GM18868 (cell line): ENCODE measurements at regions not wholly inside any gene's neighbourhood (a gene's known extent, or its start where the extent isn't known, plus 50 kb on each side); places are given as distances from the start of the nearest gene placed in this dataset.

Experiments used
- ATAC-seq: cut with Tn5 transposase; IDR thresholded peaks from one replicate; pipeline ENCODE4 v1.9.1; 2021; ENCODE audit warnings: mild to moderate bottlenecking, moderate library complexity; ENCODE audit not compliant: unreplicated experiment

DNA sequence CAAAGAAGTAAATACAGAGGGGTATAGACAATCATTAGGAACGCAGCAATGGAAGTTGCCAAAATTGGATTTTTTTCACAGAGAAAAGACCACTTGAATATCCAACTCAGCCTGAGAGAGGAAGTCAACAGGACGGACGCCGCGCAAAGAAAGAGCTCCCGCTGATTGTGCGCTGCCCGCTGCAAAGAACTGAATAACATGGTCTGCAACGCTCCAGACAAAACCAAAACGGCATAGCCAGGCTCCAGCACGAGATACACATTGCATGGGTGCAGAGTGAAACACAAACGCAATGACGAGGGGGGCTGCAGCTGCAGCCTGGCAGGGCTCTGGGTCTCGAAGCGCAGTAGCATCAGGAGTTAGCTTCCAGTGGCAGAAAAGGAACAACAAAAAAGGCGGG, 113.9 kb upstream of the MGMT start:
- ATAC-seq = no peak

GRCh38 chr10:129360046-129360445, 107.0 kb upstream of the MGMT start:
- ATAC-seq = no peak

DNA sequence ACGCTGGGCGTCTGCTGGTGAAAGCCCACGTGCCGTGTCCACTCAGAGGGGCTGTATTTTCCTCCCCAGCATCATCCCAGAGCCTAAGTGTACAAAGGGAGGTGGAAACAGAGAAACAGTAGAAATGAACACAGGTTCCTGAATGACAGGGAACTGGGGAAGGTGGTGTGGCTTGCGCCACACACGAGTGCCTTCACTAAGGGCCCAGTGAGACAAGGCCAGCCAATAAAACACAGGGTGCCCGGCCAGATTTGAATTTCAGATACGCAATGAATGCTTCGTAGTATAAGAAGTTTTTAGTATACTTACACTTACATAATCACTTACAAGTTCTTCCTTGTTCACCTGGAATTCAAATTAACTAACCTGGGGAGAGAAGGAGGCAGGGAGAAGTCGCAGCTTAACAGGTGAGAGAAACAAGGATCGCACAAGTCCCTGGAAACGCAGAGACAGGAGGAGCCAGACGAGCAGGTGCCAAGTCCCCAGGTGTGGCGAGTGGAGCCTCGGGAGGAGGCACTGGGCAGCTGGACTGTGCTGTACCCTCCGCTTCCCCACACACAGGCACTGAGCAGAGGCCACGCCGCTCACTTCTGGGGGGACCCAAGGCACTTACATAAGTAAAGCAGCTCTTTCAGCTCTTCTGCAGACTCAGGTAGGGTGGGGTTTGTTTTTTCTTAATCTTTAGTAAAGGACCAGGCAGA, 105.2 kb upstream of the MGMT start:
- no peak for ATAC-seq

GRCh38 chr10:129364949-129365348, 102.1 kb upstream of the MGMT start:
- ATAC-seq = no peak

DNA sequence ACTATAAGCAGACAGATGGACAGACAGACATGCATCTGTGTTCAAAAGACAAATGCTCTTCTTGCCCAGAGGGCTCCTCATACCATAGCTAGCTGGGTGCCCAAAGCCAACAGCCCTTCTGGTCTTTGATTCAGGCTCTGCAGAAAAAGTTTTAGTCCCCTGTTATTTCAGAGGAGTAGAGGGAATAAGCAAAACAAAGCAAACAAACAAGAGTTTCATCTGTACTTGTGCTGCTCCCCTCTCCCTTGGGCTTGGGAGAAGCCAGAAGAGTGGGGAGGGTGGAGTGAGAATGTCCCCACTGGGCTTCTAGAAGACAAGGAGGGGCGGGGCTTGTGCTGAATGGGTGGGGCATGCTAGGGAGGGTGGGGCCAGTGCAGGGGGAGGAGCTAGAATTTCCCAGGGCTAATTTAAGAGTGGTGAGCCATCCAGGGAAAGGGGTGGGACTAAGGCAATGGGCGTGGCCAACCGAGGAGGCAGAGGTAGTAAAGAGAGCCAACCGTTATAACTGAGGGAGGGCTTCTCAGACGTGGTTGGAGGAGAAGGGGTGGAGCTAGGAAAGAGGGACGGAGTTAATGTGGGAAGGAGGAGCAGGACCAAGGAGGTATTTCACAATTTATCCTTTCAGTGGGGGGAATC, 101.2 kb upstream of the MGMT start:
- ATAC-seq = no peak

- ATAC-seq = no peak
These were observed 100.6 kb upstream of the MGMT start for GRCh38 chr10:129366450-129366849.

DNA sequence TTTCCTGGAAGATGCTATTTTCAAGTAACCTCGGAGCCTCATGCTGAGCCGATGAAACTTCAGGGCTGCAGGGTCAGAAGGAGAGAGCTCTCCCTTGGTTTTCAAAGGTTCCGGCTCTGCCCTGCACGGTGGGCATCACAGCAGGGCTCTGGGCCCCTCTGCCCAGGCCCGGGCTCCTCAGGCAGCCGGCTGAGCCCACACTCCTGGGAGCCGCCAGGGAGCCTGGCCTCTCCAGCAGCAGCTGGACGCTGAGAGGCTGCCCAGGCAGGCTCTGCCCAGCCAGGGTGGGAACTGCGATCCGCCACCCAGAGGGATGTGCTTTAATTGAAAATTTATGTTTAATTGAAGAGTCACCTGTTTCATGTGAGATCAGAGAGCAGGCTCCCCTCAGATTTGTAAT, 97.5 kb upstream of the MGMT start:
- no peak for ATAC-seq

DNA sequence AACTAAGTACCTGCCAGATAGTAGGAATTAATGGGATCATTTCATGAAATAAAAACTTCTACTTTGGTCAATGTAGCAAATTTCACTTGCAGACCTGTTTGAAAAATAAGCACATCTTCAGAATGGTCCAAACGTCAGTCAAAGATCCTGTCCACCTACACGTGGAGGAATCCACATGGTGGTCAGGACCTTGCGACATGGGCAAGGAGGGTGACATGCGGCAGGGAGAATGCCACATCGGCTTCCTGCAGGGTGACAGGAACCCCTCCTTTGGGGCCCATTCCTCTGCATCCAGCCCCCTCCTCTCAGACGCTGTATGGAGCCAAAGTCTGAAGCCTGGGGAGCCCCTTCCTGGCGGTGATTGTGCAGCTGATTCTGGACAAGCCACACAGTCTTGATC, 95.5 kb upstream of the MGMT start:
- no peak for ATAC-seq

DNA sequence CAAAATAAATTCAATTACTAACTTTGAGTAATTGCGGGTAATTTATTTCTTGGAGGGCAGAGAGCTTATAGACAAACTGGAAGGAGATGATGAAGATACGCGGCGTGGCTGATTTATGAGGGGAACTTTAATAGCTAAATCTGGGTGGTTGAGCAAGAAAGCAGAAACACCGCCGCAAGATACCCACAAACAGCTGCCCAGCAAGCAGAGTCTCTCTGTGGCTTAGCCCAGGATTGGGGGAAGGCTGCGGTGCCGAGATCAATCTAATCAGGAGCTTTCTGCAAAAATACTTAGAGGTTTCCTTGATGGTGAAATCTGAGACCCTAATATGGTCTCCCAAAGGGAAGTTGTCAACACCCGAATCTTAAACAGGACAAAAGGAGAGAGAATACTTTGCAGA, 94.9 kb upstream of the MGMT start:
- no peak for ATAC-seq

DNA sequence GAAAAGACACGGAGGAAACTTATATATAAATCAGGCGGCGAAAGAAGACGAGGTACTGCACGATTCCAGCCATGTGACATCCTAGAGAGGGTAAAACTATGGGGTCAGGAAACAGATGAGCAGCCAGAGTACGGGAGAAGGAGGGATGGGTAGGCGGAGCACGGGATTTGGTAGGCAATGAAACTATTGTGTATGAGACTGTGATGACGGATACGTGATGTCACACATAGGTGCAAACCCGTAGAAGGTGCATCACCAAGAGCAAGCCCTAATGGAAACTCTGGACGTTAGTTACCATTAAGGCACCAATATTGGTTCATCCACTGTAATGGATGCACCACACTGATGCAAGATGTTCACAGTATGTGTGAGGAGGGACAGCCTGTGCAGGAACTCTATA, 93.8 kb upstream of the MGMT start:
- no peak for ATAC-seq

DNA sequence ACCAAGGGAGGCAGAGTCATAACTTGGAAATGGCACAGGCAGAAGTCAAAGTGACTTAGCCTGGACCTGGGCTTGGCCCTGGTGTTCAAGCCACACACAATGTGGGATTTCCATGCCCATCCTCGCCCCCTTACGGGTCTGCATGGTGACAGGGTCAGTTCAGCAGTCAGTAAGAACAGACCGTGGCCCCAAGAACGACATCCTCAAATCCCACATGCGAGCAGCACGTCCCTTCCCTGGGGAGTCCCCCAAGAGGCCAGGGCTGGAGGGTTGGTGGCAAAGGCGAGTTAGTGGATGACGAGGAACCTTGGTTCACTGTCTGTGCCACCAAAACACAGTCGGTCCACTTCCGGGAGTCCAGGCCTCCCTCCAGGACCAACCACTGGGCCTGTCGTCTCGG, 93.3 kb upstream of the MGMT start:
- ATAC-seq = no peak

- ATAC-seq = no peak
These were observed 91.9 kb upstream of the MGMT start for GRCh38 chr10:129375171-129375570.

DNA sequence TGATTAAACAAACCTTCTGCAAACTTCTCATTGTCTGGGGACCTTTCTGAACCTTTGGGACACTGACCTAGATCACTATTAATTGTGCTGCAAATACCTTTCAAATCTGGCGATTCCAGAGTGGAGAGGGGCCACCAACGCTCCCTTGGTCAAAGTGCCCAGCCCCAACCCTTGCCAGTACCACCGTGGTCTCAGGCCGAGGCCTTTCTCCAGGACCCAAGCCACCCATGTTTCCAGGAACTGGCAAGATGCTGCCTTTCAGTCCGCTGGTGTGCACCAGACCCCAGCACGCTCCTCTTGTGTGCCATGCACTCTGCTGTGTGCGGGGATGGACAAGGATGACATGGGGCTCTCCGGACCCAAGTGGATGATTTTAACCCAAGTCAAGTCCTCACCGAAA, 91.1 kb upstream of the MGMT start:
- no peak for ATAC-seq

DNA sequence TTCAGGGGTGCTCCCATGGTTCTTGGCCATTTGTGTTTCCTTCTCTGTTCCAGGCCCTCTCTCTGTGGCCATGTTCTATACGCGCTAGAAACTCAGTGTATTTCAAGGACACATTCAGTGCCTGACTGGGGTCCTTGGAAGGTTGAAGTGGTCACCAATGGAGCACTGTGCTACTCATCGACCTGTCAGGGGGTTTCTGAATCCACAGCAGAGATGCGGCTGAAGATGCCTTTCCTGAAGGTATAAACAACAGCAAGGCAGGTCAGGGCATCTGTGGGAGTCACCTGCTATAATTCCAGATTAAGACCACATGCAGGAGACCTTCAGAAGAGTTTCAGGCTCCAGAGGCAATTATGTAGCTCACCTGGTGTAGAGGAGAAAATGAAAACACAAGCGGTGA, 86.8 kb upstream of the MGMT start:
- ATAC-seq = no peak

GRCh38 chr10:129381741-129382140, 85.3 kb upstream of the MGMT start:
- no peak for ATAC-seq

DNA sequence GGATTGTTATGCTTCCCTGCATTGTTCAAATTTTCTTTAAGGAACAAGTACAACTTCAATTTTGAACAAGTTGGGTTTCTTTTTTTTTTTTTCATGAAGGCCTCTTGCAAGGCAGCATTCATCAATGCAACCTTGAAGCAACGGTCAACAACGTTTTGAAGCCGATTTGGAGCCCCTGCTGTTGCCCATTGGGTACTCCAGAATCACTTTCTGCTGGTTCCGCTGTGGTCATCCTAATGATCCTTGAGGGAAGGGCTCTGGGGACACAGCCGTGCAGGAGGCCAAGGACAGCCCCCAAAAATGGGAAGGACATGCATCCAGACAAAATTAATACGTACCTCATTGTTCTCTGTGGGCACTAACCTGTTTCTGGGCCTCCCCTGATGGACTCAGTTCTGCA, 84.6 kb upstream of the MGMT start:
- no peak for ATAC-seq

DNA sequence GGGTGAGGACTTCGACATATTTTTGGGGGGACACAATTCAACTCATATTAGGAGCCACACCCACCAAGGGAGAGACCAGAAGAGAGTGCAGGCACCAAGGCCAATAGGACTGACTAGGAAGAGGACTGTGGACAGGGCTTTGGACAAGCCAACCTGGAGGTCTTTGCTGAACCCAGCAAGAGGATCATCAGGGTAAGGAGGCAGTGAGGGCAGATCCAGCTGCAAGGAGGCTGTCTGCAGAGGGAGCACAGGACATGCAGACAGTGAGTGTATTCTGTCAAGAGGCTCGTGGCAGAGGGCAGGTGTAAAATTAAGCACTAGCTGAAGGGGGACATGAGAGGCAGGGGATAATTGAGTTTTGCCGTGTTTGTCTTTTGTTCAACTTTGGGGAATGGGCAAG, 83.4 kb upstream of the MGMT start:
- ATAC-seq = no peak

DNA sequence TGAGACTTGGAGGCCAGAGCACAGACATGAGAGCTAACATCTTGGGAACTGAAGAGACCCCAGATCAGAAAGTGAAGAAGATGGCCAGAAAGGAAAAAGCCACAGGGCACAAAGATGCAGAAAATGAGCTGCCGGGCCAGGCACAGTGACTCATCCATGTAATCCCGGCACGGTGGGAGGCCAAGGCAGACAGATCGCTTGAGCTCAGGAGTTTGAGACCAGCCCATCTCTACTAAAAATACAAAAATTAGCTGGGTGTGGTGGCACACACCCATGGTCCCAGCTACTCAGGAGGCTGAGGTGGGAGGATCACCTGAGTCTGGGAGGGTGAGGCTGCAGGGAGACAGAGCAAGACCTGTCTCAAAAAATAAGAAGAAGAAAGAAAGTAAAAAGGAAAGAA, 81.4 kb upstream of the MGMT start:
- no peak for ATAC-seq

GRCh38 chr10:129386415-129387257, 80.4 kb upstream of the MGMT start:
- ATAC-seq = no peak

DNA sequence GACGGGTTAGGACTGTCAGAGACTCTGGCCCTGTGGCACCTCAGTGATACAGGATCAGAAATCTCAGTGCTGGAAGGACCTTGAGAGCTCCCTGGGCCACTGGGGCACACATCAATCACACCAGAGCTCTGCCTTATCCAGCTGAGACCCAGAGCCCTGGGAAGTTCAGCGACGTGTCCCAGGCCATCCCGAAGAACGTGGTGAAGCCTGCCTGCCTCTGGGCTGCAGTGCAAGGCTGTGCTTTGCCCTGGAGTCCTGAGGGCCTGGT, 79.8 kb upstream of the MGMT start:
- no peak for ATAC-seq

GRCh38 chr10:129388435-129388834, 78.6 kb upstream of the MGMT start:
- no peak for ATAC-seq

GRCh38 chr10:129389194-129389593, 77.8 kb upstream of the MGMT start:
- ATAC-seq = no peak
